ENCODE measurements at regions not wholly inside any gene's neighbourhood (a gene's known extent, or its start where the extent isn't known, plus 50 kb on each side); places are given as distances from the start of the nearest gene placed in this dataset.

GRCh38 chr1:147475488-147475887, 65.8 kb upstream of the BCL9 start:
- Histone ChIP-seq H3K79me2 (ENCODE audit: low read length) (no peaks in the 10 kb centered on the region), H3K4me3 (ENCODE audit: low read length) (no peak overlapping the region), H2AFZ (ENCODE audit: low read length) (no peak overlapping the region), H3K36me3 (ENCODE audit: low read depth, low read length) (no peaks in the 10 kb centered on the region), H3K27me3 (ENCODE audit: low read length) (no peaks in the 10 kb centered on the region), H3K9me3 (ENCODE audit: low read length) (no peaks in the 10 kb centered on the region), H3K9ac (ENCODE audit: low read length) (no peak overlapping the region), H3K4me2 (ENCODE audit: low read length) (peak overlapping the region; percentile 65), H3K9me2 (replicated peaks; ENCODE audit: low read length) (no peaks in the 10 kb centered on the region), H3F3A (ENCODE audit: low read length, unreplicated experiment) (peaks cover 4% of the 10 kb centered on the region), H3K27ac (ENCODE audit: low read length) (peak overlapping the region; percentile 32), H4K20me1 (ENCODE audit: low read length) (no peaks in the 10 kb centered on the region), H3K4me1 (ENCODE audit: insufficient read depth, low read length) (peaks cover 73% of the 10 kb centered on the region)
- BruUV-seq (replicated peaks), result no TSS peak
- DNase-seq (peak; percentile 97), ATAC-seq (peak; percentile 95)
- ChIA-PET POLR2A (ENCODE audit: unreplicated experiment) (no interaction called here), CTCF (no interaction called here)
- TF ChIP-seq CTCF (conservative IDR thresholded peaks at IDR 0.05; ENCODE audit: low read depth, low read length) (no peak), EZH2 (IDR thresholded peaks at IDR 0.05; ENCODE audit: low read length, unreplicated experiment) (no peak), EZH2phosphoT487 (IDR thresholded peaks at IDR 0.05; ENCODE audit: borderline replicate concordance, low read length) (no peak)
- intact Hi-C loops (cut with micrococcal nuclease), result no loop called here

GRCh38 chr1:147478521-147478920, 62.8 kb upstream of the BCL9 start:
- no peaks in the 10 kb centered on the region for H3K79me2 ChIP-seq (ENCODE audit: low read length)
- H2AFZ ChIP-seq (ENCODE audit: low read length), result no peak overlapping the region
- 0 out of 2 replicates have a peak overlapping the region, but pooled peaks have one; percentile 12 for H3K4me2 ChIP-seq (ENCODE audit: low read length)
- no peak overlapping the region for H3K4me3 ChIP-seq (ENCODE audit: low read length)
- no peak overlapping the region for H3K9ac ChIP-seq (ENCODE audit: low read length)
- no peaks in the 10 kb centered on the region for H4K20me1 ChIP-seq (ENCODE audit: low read length)
- H3K27ac ChIP-seq (ENCODE audit: low read length), result peak overlapping the region; percentile 10
- TF ChIP-seq CTCF (conservative IDR thresholded peaks at IDR 0.05; ENCODE audit: low read depth, low read length) (no peak), EZH2phosphoT487 (IDR thresholded peaks at IDR 0.05; ENCODE audit: borderline replicate concordance, low read length) (no peak), EZH2 (IDR thresholded peaks at IDR 0.05; ENCODE audit: low read length, unreplicated experiment) (no peak)
- H3K9me2 ChIP-seq (replicated peaks; ENCODE audit: low read length), result no peaks in the 10 kb centered on the region
- ATAC-seq (peak; percentile 55), DNase-seq (peak; percentile 96)
- ChIA-PET CTCF (no interaction called here), POLR2A (ENCODE audit: unreplicated experiment) (no interaction called here)
- no peaks in the 10 kb centered on the region for H3K9me3 ChIP-seq (ENCODE audit: low read length)
- H3K36me3 ChIP-seq (ENCODE audit: low read depth, low read length), result no peaks in the 10 kb centered on the region
- peaks cover 57% of the 10 kb centered on the region for H3K4me1 ChIP-seq (ENCODE audit: insufficient read depth, low read length)
- BruUV-seq (replicated peaks), result no TSS peak
- peaks cover 4% of the 10 kb centered on the region for H3F3A ChIP-seq (ENCODE audit: low read length, unreplicated experiment)
- intact Hi-C loops (cut with micrococcal nuclease), result no loop called here
- no peaks in the 10 kb centered on the region for H3K27me3 ChIP-seq (ENCODE audit: low read length)

- H3K4me3 ChIP-seq (ENCODE audit: low read length), result no peak overlapping the region
- H3K4me2 ChIP-seq (ENCODE audit: low read length), result 0 out of 2 replicates have a peak overlapping the region, but pooled peaks have one; percentile 4
- H3K79me2 ChIP-seq (ENCODE audit: low read length), result no peaks in the 10 kb centered on the region
- H3K9me3 ChIP-seq (ENCODE audit: low read length), result no peaks in the 10 kb centered on the region
- no peaks in the 10 kb centered on the region for H3K36me3 ChIP-seq (ENCODE audit: low read depth, low read length)
- ChIA-PET CTCF (no interaction called here), POLR2A (ENCODE audit: unreplicated experiment) (no interaction called here)
- intact Hi-C loops (cut with micrococcal nuclease), result no loop called here
- H3K27me3 ChIP-seq (ENCODE audit: low read length), result no peaks in the 10 kb centered on the region
- no peak overlapping the region for H2AFZ ChIP-seq (ENCODE audit: low read length)
- TF ChIP-seq CTCF (conservative IDR thresholded peaks at IDR 0.05; ENCODE audit: low read depth, low read length) (no peak), EZH2 (IDR thresholded peaks at IDR 0.05; ENCODE audit: low read length, unreplicated experiment) (no peak), EZH2phosphoT487 (IDR thresholded peaks at IDR 0.05; ENCODE audit: borderline replicate concordance, low read length) (no peak)
- ATAC-seq (no peak), DNase-seq (no peak)
- H4K20me1 ChIP-seq (ENCODE audit: low read length), result no peaks in the 10 kb centered on the region
- H3F3A ChIP-seq (ENCODE audit: low read length, unreplicated experiment), result peaks cover 4% of the 10 kb centered on the region
- H3K9ac ChIP-seq (ENCODE audit: low read length), result no peak overlapping the region
- peaks cover 51% of the 10 kb centered on the region for H3K4me1 ChIP-seq (ENCODE audit: insufficient read depth, low read length)
- no TSS peak for BruUV-seq (replicated peaks)
- no peaks in the 10 kb centered on the region for H3K9me2 ChIP-seq (replicated peaks; ENCODE audit: low read length)
- H3K27ac ChIP-seq (ENCODE audit: low read length), result peak overlapping the region; percentile 12; the same call in 1 of the 2 replicates
Measured at GRCh38 chr1:147479864-147480564, 61.3 kb upstream of the BCL9 start.
